ENCODE measurements at regions not wholly inside any gene's neighbourhood (a gene's known extent, or its start where the extent isn't known, plus 50 kb on each side); places are given as distances from the start of the nearest gene placed in this dataset.

GRCh38 chr5:125002727-125003598, 256.5 kb upstream of the ZNF608 start:
- intact Hi-C loops (cut with micrococcal nuclease), result no loop called here

GRCh38 chr5:125004009-125004408, 257.6 kb upstream of the ZNF608 start:
- intact Hi-C loops (cut with micrococcal nuclease), result no loop called here

DNA sequence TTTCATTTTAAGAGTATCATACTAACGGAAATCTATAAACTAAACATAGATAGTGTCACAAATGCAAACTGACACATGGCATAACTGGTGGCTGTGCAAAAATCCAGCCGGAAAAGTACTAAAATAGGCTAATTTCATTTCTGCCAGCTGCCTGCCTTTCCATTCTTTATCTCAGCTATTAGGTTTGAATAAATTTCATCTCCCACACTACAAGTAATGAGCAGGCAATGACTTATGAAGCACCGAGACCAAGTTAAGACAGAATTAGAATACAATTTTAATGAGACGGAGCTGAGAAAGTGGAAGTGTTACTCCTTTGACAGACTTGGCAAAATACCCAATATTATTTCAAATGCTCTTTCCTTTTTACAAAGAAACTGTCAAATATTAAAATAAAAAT, 258.8 kb upstream of the ZNF608 start:
- intact Hi-C loops (cut with micrococcal nuclease), result no loop called here

GRCh38 chr5:125006011-125006685, 259.7 kb upstream of the ZNF608 start:
- intact Hi-C loops (cut with micrococcal nuclease), result no loop called here

GRCh38 chr5:125010356-125010755, 263.9 kb upstream of the ZNF608 start:
- intact Hi-C loops (cut with micrococcal nuclease), result no loop called here

DNA sequence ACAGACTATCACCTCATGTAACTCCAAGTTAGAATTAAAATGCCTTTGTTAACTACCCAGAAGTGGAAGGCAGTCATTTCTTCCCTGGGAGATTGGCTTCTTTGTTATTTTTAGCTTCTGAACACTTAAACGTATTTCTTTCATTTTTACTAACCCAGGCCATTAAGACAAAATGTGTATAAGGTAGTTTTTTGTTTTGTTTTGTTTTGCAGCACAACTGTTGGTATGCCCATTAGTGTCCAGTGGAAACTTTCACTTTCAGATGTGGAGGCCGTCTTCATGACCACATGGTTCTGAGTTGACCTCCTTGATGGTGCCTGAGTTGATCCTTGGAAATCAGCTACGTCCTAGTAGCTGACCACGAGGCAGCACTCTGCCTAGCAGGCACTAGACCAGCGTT, 264.6 kb upstream of the ZNF608 start:
- intact Hi-C loops (cut with micrococcal nuclease), result no loop called here

DNA sequence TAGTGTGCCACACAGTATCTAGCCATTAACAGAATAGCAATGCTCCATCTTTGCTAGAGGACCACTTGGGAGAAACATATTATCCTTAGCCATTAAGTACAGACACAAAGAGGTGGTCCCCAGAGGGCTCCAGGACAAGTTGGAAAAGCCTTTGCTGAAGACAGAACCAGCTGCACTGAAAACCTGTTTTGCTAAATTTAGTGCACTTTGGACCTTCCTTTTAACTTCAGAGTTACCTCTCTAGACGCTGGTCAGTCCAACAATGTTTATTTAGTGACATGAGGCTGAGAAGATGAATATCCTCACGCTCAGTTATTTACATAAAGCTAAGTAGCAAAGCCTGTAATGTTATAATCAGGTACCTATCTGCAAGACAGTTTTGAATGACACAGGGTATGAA, 265.0 kb upstream of the ZNF608 start:
- intact Hi-C loops (cut with micrococcal nuclease), result no loop called here

GRCh38 chr5:125011947-125012346, 265.5 kb upstream of the ZNF608 start:
- intact Hi-C loops (cut with micrococcal nuclease), result no loop called here

GRCh38 chr5:125012727-125013451, 266.4 kb upstream of the ZNF608 start:
- intact Hi-C loops (cut with micrococcal nuclease), result no loop called here

- intact Hi-C loops (cut with micrococcal nuclease), result no loop called here
Measured at GRCh38 chr5:125014202-125014601, 267.8 kb upstream of the ZNF608 start.

GRCh38 chr5:125017796-125018195, 271.4 kb upstream of the ZNF608 start:
- intact Hi-C loops (cut with micrococcal nuclease), result no loop called here

GRCh38 chr5:125023673-125024072, 277.2 kb upstream of the ZNF608 start:
- intact Hi-C loops (cut with micrococcal nuclease), result no loop called here

GRCh38 chr5:125026867-125027731, 280.7 kb upstream of the ZNF608 start:
- intact Hi-C loops (cut with micrococcal nuclease), result no loop called here

DNA sequence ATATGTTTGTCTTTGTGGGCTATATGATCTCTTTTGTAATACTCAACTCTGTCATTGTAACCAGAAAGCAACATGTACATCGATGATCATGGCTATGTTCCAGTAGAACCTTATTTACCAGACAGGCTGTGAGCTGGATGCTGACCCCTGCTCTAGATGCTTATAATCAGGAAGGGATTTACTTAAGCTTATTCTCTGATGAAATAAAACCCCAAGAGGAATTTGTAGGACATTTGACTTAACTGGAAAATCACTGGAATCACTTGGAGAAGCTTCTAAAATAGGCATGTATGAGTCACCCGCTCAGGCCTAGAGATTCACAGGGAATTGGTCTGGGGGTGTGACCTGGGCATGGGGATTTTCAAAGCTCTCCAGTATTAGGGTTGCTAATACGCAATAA, 285.8 kb upstream of the ZNF608 start:
- intact Hi-C loops (cut with micrococcal nuclease), result no loop called here

- intact Hi-C loops (cut with micrococcal nuclease), result no loop called here
Measured at GRCh38 chr5:125033602-125034001, 287.2 kb upstream of the ZNF608 start.

DNA sequence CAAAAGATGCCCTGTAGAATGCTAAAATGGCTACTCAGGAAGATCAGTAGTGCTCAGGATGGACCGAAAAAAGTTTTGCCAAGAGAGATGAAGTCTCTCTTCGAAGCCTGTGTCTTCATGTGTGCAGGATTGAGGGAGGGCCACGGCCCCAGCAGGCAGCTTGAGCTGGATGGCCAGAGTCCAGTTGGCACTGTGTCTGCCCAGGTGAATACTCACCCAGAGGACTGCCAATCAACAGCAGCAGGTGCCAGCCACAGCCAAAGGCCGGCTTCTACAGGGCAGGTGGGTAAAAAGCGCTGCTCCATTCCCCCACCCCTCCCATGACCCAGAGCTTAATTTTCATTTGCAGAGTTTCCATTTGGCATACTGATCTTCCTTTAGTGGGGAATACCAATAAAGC, 287.9 kb upstream of the ZNF608 start:
- intact Hi-C loops (cut with micrococcal nuclease), result no loop called here

- intact Hi-C loops (cut with micrococcal nuclease), result no loop called here
Measured at GRCh38 chr5:125036494-125036893, 290.1 kb upstream of the ZNF608 start.

DNA sequence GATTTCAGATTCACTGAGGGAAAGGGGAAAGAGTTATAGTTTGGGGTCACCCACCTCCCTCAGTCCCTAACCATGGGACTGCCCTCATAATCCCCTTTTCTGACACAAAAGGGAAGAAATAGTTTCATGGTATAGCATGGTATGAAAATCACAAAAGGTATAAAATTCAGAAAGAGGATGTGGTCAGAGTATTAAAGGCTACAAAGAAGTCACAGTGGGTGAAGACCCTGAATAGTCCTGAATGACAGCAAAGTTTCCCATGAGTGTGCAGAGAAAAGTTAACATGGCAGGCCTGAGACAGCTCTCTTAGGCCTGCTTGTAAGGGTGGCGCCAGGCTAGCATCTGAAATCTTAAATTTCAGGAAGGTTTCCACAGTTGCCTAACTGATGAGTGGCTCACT, 290.6 kb upstream of the ZNF608 start:
- intact Hi-C loops (cut with micrococcal nuclease), result no loop called here

DNA sequence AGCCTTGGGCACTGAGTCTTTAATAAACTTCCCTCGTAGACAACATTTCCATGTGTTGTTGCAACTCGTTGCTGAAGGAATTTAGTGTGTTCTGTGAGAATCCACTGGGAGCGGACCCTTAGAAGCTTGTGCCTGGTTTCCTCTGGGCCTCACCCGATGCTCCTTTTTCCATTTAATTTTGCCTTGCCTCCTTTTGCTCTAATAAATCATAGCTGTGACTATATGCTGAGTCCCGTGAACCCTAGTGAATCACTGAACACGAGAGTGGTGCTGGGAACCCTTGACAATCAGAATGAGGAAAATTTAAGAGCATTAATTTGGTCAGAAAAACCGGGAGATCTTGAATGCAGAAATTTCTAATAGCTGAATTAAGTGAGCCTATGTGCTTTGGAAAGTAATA, 291.1 kb upstream of the ZNF608 start:
- intact Hi-C loops (cut with micrococcal nuclease), result no loop called here

DNA sequence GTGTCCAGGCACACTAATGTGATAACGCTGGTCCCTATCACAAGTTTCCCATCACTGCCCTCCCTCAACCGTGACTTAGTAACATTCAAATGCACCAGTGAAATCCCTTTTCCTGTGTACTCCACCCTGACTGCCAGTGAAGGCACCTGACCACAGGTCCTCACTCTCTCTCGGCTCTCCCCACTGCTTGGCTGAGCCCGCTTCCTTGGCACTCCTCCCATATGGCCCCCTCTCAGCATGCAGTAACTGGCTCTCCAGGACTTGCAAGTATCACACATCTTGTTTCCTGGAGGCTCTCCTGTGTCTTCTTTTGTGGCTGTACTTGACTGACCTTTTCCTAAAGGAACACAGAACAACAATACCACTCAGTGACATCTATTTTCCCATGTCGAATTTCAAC, 292.0 kb upstream of the ZNF608 start:
- intact Hi-C loops (cut with micrococcal nuclease), result no loop called here

GRCh38 chr5:125041798-125042197, 295.4 kb upstream of the ZNF608 start:
- intact Hi-C loops (cut with micrococcal nuclease), result no loop called here
